ENCODE measurements at regions not wholly inside any gene's neighbourhood (a gene's known extent, or its start where the extent isn't known, plus 50 kb on each side); places are given as distances from the start of the nearest gene placed in this dataset.

- DNase-seq (ENCODE audit: extremely low read depth, low read depth) = no peak
- TF ChIP-seq CTCF (IDR thresholded peaks at IDR 0.05; ENCODE audit: low read depth, low read length, missing control alignments) = no peak
Observed at GRCh38 chr15:70478251-70478990, 284.9 kb downstream of the UACA start.

GRCh38 chr15:70477750-70478250, 285.6 kb downstream of the UACA start:
- no peak for TF ChIP-seq CTCF (IDR thresholded peaks at IDR 0.05; ENCODE audit: low read depth, low read length, missing control alignments)
- H3K4me3 ChIP-seq (replicated peaks; ENCODE audit: low read depth, low read length) = no peak overlapping the region
- DNase-seq (ENCODE audit: extremely low read depth, low read depth) = no peak

More at GRCh38 chr15:70478251-70478990, 284.9 kb downstream of the UACA start:
- no peak overlapping the region for H3K4me3 ChIP-seq (replicated peaks; ENCODE audit: low read depth, low read length)

- no peak for DNase-seq (ENCODE audit: extremely low read depth, low read depth)
- TF ChIP-seq CTCF (IDR thresholded peaks at IDR 0.05; ENCODE audit: low read depth, low read length, missing control alignments) = no peak
- H3K4me3 ChIP-seq (replicated peaks; ENCODE audit: low read depth, low read length) = no peak overlapping the region
Observed at GRCh38 chr15:70476441-70476840, 286.9 kb downstream of the UACA start.

- no peak overlapping the region for H3K4me3 ChIP-seq (replicated peaks; ENCODE audit: low read depth, low read length)
- DNase-seq (ENCODE audit: extremely low read depth, low read depth) = no peak
- TF ChIP-seq CTCF (IDR thresholded peaks at IDR 0.05; ENCODE audit: low read depth, low read length, missing control alignments) = no peak
Observed at GRCh38 chr15:70475921-70476320, 287.4 kb downstream of the UACA start.

GRCh38 chr15:70475407-70475781, 288.0 kb downstream of the UACA start:
- no peak for TF ChIP-seq CTCF (IDR thresholded peaks at IDR 0.05; ENCODE audit: low read depth, low read length, missing control alignments)
- DNase-seq (ENCODE audit: extremely low read depth, low read depth) = no peak
- H3K4me3 ChIP-seq (replicated peaks; ENCODE audit: low read depth, low read length) = no peak overlapping the region

- no peak for DNase-seq (ENCODE audit: extremely low read depth, low read depth)
- no peak overlapping the region for H3K4me3 ChIP-seq (replicated peaks; ENCODE audit: low read depth, low read length)
- no peak for TF ChIP-seq CTCF (IDR thresholded peaks at IDR 0.05; ENCODE audit: low read depth, low read length, missing control alignments)
Observed at GRCh38 chr15:70474471-70475406, 288.6 kb downstream of the UACA start.
